ENCODE measurements at regions not wholly inside any gene's neighbourhood (a gene's known extent, or its start where the extent isn't known, plus 50 kb on each side); places are given as distances from the start of the nearest gene placed in this dataset.

DNA sequence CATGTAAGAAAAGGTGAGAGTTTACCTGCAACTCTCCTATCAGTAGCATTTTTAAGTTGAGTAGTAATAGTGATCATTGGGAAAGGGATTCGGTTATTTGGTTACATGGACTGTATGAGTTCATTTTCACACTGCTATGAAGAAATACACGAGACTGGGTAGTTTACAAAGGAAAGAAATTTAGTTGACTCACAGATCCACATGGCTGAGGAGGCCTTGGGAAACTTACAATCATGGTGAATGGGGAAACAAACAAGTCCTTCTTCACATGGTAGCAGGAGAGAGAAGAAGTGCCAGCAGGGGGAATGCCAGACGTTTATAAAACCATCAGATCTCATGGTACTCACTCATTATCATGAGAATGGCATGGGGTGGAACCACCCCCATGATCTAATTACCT lies 59.3 kb upstream of the FBXO28 start:
- TF ChIP-seq CTCF (IDR thresholded peaks at IDR 0.05; ENCODE audit: low read depth, low read length): no peak
- TF ChIP-seq POLR2A (IDR thresholded peaks at IDR 0.05; ENCODE audit: extremely low read depth, insufficient read length): no peak
